H9 (cell line): ENCODE measurements at regions not wholly inside any gene's neighbourhood (a gene's known extent, or its start where the extent isn't known, plus 50 kb on each side); places are given as distances from the start of the nearest gene placed in this dataset.

Experiments used
- DNase-seq: peaks from one replicate; pipeline ENCODE4 v3.0.0-alpha.2; 2017
- H2AFZ ChIP-seq: one replicate; pipeline ENCODE4 v1.6.1; 2013; ENCODE audit warnings: mild to moderate bottlenecking, low read length, control low read depth, moderate library complexity
- H2AK5ac ChIP-seq: 2 replicates; pipeline ENCODE4 v1.6.1; 2013; ENCODE audit warnings: low read length, control low read depth, mixed read lengths; ENCODE audit not compliant: insufficient read length
- H2BK120ac ChIP-seq: one replicate; pipeline ENCODE4 v1.6.1; 2013; ENCODE audit warnings: low read depth, mild to moderate bottlenecking, low read length, control low read depth, inconsistent platforms; ENCODE audit not compliant: poor library complexity, severe bottlenecking
- H2BK12ac ChIP-seq: 2 replicates; pipeline ENCODE4 v1.6.1; 2013; ENCODE audit warnings: low read length, control low read depth, mixed read lengths, low read depth; ENCODE audit not compliant: insufficient read length
- H2BK15ac ChIP-seq: 2 replicates; pipeline ENCODE4 v1.6.1; 2013; ENCODE audit warnings: low read depth, low read length, control low read depth
- H2BK20ac ChIP-seq: one replicate; pipeline ENCODE4 v1.6.1; 2013; ENCODE audit warnings: low read depth, mild to moderate bottlenecking, low read length, control low read depth, inconsistent platforms; ENCODE audit not compliant: poor library complexity, severe bottlenecking
- H2BK5ac ChIP-seq: 2 replicates; pipeline ENCODE4 v1.6.1; 2013; ENCODE audit warnings: low read length, control low read depth, mixed read lengths; ENCODE audit not compliant: insufficient read length
- H3K14ac ChIP-seq: 2 replicates; pipeline ENCODE4 v1.6.1; 2013; ENCODE audit warnings: low read length, control low read depth; ENCODE audit not compliant: insufficient read depth
- H3K18ac ChIP-seq: 2 replicates; pipeline ENCODE4 v1.6.1; 2013; ENCODE audit warnings: low read depth, mild to moderate bottlenecking, mixed read lengths, low read length, control low read depth; ENCODE audit not compliant: insufficient read length
- H3K23ac ChIP-seq: 2 replicates; pipeline ENCODE4 v1.6.1; 2013; ENCODE audit warnings: low read length, control low read depth, mixed read lengths, low read depth; ENCODE audit not compliant: insufficient read length
- H3K23me2 ChIP-seq: 2 replicates; pipeline ENCODE4 v1.6.1; 2013; ENCODE audit warnings: low read depth, mild to moderate bottlenecking, mixed read lengths, low read length, control low read depth; ENCODE audit not compliant: insufficient read length, poor library complexity, severe bottlenecking
- H3K27ac ChIP-seq: 2 replicates; pipeline ENCODE4 v1.5.1; 2013; ENCODE audit warnings: low read length, control low read depth, mixed read lengths, low read depth; ENCODE audit not compliant: insufficient read length
- H3K27me3 ChIP-seq: 2 replicates; pipeline ENCODE4 v1.6.1; 2013; ENCODE audit warnings: low read length, control low read depth, inconsistent platforms; ENCODE audit not compliant: insufficient read depth
- H3K4ac ChIP-seq: 2 replicates; pipeline ENCODE4 v1.6.1; 2013; ENCODE audit warnings: low read depth, mild to moderate bottlenecking, control low read depth, inconsistent platforms, low read length, moderate library complexity
- H3K4me1 ChIP-seq: 2 replicates; pipeline ENCODE4 v1.6.1; 2013; ENCODE audit warnings: low read length, control low read depth, inconsistent platforms; ENCODE audit not compliant: insufficient read depth
- H3K4me2 ChIP-seq: 2 replicates; pipeline ENCODE4 v1.6.1; 2013; ENCODE audit warnings: low read length, control low read depth, mixed read lengths; ENCODE audit not compliant: insufficient read length, insufficient read depth
- H3K56ac ChIP-seq: 2 replicates; pipeline ENCODE4 v1.6.1; 2013; ENCODE audit warnings: low read depth, mild to moderate bottlenecking, mixed read lengths, low read length, control low read depth; ENCODE audit not compliant: insufficient read length
- H3K79me1 ChIP-seq: 2 replicates; pipeline ENCODE4 v1.6.1; 2013; ENCODE audit warnings: low read depth, mild to moderate bottlenecking, moderate library complexity, low read length, control low read depth, inconsistent platforms; ENCODE audit not compliant: insufficient read depth, poor library complexity, severe bottlenecking
- H3K79me2 ChIP-seq: 2 replicates; pipeline ENCODE4 v1.6.1; 2013; ENCODE audit warnings: low read length, control low read depth, inconsistent platforms; ENCODE audit not compliant: insufficient read depth
- H3K9ac ChIP-seq: 2 replicates; pipeline ENCODE4 v1.6.1; 2013; ENCODE audit warnings: low read length, control low read depth, mixed read lengths; ENCODE audit not compliant: insufficient read length; ENCODE audit errors: extremely low read depth
- H3K9me3 ChIP-seq: one replicate; pipeline ENCODE4 v1.6.1; 2013; ENCODE audit warnings: low read depth, low read length, inconsistent platforms; ENCODE audit not compliant: control insufficient read depth
- H3T11ph ChIP-seq: one replicate; pipeline ENCODE4 v1.6.1; 2013; ENCODE audit warnings: mild to moderate bottlenecking, low read length, control low read depth, inconsistent platforms
- H4K20me1 ChIP-seq: one replicate; pipeline ENCODE4 v1.6.1; 2013; ENCODE audit not compliant: control insufficient read depth, insufficient read length, insufficient read depth
- H4K5ac ChIP-seq: 2 replicates; pipeline ENCODE4 v1.6.1; 2013; ENCODE audit warnings: low read depth, mild to moderate bottlenecking, mixed read lengths, low read length, control low read depth; ENCODE audit not compliant: insufficient read length
- H4K8ac ChIP-seq: replicated peaks from 2 replicates; pipeline ENCODE4 v1.6.1; 2013; ENCODE audit warnings: low read length, control low read depth, mixed read lengths, low read depth; ENCODE audit not compliant: insufficient read length
- H4K91ac ChIP-seq: 2 replicates; pipeline ENCODE4 v1.6.1; 2013; ENCODE audit warnings: low read depth, mild to moderate bottlenecking, moderate library complexity, mixed read lengths, low read length, control low read depth; ENCODE audit not compliant: insufficient read length
- H3K27ac Mint-ChIP-seq, 3 experiments: 2 replicates in 2 of 3; 3 replicates in 1 of 3; pipeline ENCODE4 v1.8.0; 2020 to 2021; ENCODE audit warnings: mixed read lengths in 3 of 3, mild to moderate bottlenecking in 1 of 3, moderate library complexity in 1 of 3
- H3K27me3 Mint-ChIP-seq: 2 replicates; pipeline ENCODE4 v1.8.0; 2021; ENCODE audit warnings: low read depth, mild to moderate bottlenecking, moderate library complexity, mixed read lengths
- H3K36me3 Mint-ChIP-seq, 3 experiments: 2 replicates in 2 of 3; 3 replicates in 1 of 3; pipeline ENCODE4 v1.8.0; 2020 to 2021; ENCODE audit warnings: low read depth in 3 of 3, mixed read lengths in 3 of 3; ENCODE audit not compliant: insufficient read depth in 1 of 3
- H3K4me1 Mint-ChIP-seq, 2 experiments: 2 replicates each; pipeline ENCODE4 v1.8.0; 2020; ENCODE audit warnings: mixed read lengths in 2 of 2
- H3K4me3 Mint-ChIP-seq, 2 experiments: 2 replicates in 1 of 2; 3 replicates in 1 of 2; pipeline ENCODE4 v1.8.0; 2020 to 2021; ENCODE audit warnings: mild to moderate bottlenecking in 2 of 2, mixed read lengths in 2 of 2, moderate library complexity in 1 of 2
- H3K9me3 Mint-ChIP-seq, 2 experiments: 2 replicates in 1 of 2; 3 replicates in 1 of 2; pipeline ENCODE4 v1.8.0; 2020; ENCODE audit warnings: mild to moderate bottlenecking in 2 of 2, mixed read lengths in 2 of 2, moderate library complexity in 1 of 2
- CTCF ChIP-seq: fragments of 200-600 bp; sonication (generic); conservative IDR thresholded peaks from 3 replicates; pipeline ENCODE4 v1.8.0; 2021; ENCODE audit warnings: antibody characterized with exemption, mild to moderate bottlenecking
- WGBS: extraction: QIAGEN DNeasy Blood & Tissue Kit; methylation state at CpG from one replicate; pipeline ENCODE4 v1.1.7; 2013; ENCODE audit warnings: missing lambda C conversion rate, low lambda C conversion rate, mixed read lengths; ENCODE audit not compliant: insufficient read length; ENCODE audit errors: extremely low coverage; 5-methylcytosine and 5-hydroxymethylcytosine counted together

GRCh38 chr13:75153386-75153785 lies 328.6 kb downstream of the TBC1D4 start:
- Histone ChIP-seq H3K4me1 (no peaks in the 10 kb centered on the region), H3K79me2 (no peaks in the 10 kb centered on the region), H2BK5ac (no peak overlapping the region), H2BK12ac (no peak overlapping the region), H3K14ac (no peak overlapping the region), H4K20me1 (no peaks in the 10 kb centered on the region), H3K23ac (no peak overlapping the region), H3K4me2 (no peak overlapping the region), H4K91ac (no peak overlapping the region), H3K4ac (no peak overlapping the region), H2BK20ac (no peak overlapping the region), H3K23me2 (no peaks in the 10 kb centered on the region), H3K56ac (no peak overlapping the region), H4K5ac (no peak overlapping the region), H3K18ac (no peak overlapping the region), H2BK120ac (no peak overlapping the region), H2BK15ac (no peak overlapping the region), H3T11ph (no peak overlapping the region), H4K8ac (no peak overlapping the region), H2AK5ac (no peak overlapping the region), H2AFZ (no peak overlapping the region), H3K79me1 (no peaks in the 10 kb centered on the region), H3K27me3 (no peaks in the 10 kb centered on the region), H3K9me3 (no peaks in the 10 kb centered on the region), H3K27ac (no peak overlapping the region), H3K9ac (no peak overlapping the region)
- Mint-ChIP-seq H3K27ac (no peak overlapping the region), H3K36me3 (peaks cover 0 to 15% (median 8%) of the 10 kb centered on the region in 3 experiments; a peak in 4 of 7 replicates), H3K27me3 (peaks cover 3% of the 10 kb centered on the region; the same call in 1 of the 2 replicates), H3K4me3 (no peak overlapping the region), H3K4me1 (no peaks in the 10 kb centered on the region), H3K9me3 (peaks cover 10 to 14% of the 10 kb centered on the region in 2 experiments)
- no CpG with 5 or more reads among the region's 4 CpGs for WGBS
- no peak for TF ChIP-seq CTCF
- DNase-seq = no peak
